GM18909 (cell line): ENCODE measurements at regions not wholly inside any gene's neighbourhood (a gene's known extent, or its start where the extent isn't known, plus 50 kb on each side); places are given as distances from the start of the nearest gene placed in this dataset.
"Not testable (repeated sequence)": the region's sequence is repeated elsewhere in the genome, so short reads cannot be mapped to it uniquely, and the experiment has no call there.

Experiments
- ATAC-seq: cut with Tn5 transposase; IDR thresholded peaks from one replicate; pipeline ENCODE4 v1.9.1; 2021; ENCODE audit warnings: mild to moderate bottlenecking; ENCODE audit not compliant: unreplicated experiment, poor library complexity

GRCh38 chr7:55705728-55706450 is 133.6 kb upstream of the VOPP1 start:
- not testable (repeated sequence) for ATAC-seq

- ATAC-seq, result not testable (repeated sequence)
Measured at GRCh38 chr7:55702831-55703230, 130.5 kb upstream of the VOPP1 start.

GRCh38 chr7:55699450-55699842 is 127.1 kb upstream of the VOPP1 start:
- not testable (repeated sequence) for ATAC-seq

GRCh38 chr7:55698607-55699449 is 126.5 kb upstream of the VOPP1 start:
- ATAC-seq, result peak; percentile 83

- not testable (repeated sequence) for ATAC-seq
Measured at GRCh38 chr7:55695893-55696701, 123.8 kb upstream of the VOPP1 start.

GRCh38 chr7:55694484-55694883 is 122.2 kb upstream of the VOPP1 start:
- ATAC-seq, result not testable (repeated sequence)

- not testable (repeated sequence) for ATAC-seq
Measured at GRCh38 chr7:55688684-55689681, 116.7 kb upstream of the VOPP1 start.

- ATAC-seq, result not testable (repeated sequence)
Measured at GRCh38 chr7:55688261-55688660, 116.0 kb upstream of the VOPP1 start.

- not testable (repeated sequence) for ATAC-seq
Measured at GRCh38 chr7:55687252-55687651, 115.0 kb upstream of the VOPP1 start.

GRCh38 chr7:55686771-55687170 is 114.5 kb upstream of the VOPP1 start:
- ATAC-seq, result not testable (repeated sequence)

- ATAC-seq, result not testable (repeated sequence)
Measured at GRCh38 chr7:55683501-55683900, 111.2 kb upstream of the VOPP1 start.

GRCh38 chr7:55675589-55675988 is 103.3 kb upstream of the VOPP1 start:
- not testable (repeated sequence) for ATAC-seq

- not testable (repeated sequence) for ATAC-seq
Measured at GRCh38 chr7:55673525-55673924, 101.2 kb upstream of the VOPP1 start.

GRCh38 chr7:55672084-55672483 is 99.8 kb upstream of the VOPP1 start:
- ATAC-seq, result not testable (repeated sequence)

GRCh38 chr7:55657654-55658053 is 85.4 kb upstream of the VOPP1 start:
- no peak for ATAC-seq

GRCh38 chr7:55651057-55651456 is 78.8 kb upstream of the VOPP1 start:
- ATAC-seq, result no peak

- no peak for ATAC-seq
Measured at GRCh38 chr7:55649238-55649637, 76.9 kb upstream of the VOPP1 start.

- ATAC-seq, result no peak
Measured at GRCh38 chr7:55644567-55644966, 72.3 kb upstream of the VOPP1 start.

- ATAC-seq, result no peak
Measured at GRCh38 chr7:55642266-55642665, 70.0 kb upstream of the VOPP1 start.
